OCI-LY7 (cell line): ENCODE measurements at regions not wholly inside any gene's neighbourhood (a gene's known extent, or its start where the extent isn't known, plus 50 kb on each side); places are given as distances from the start of the nearest gene placed in this dataset.

Experiments used
- BruUV-seq: library from RNA; stranded (reverse); fragments of 400-500 nt; replicated peaks from 2 replicates; lab custom pipeline; 2021; lab: Mats Ljungman, UMichigan
- CTCF ChIA-PET: fragments of 300-600 bp; sonication (Branson Sonifier 250); formaldehyde crosslinking; loops from one replicate; lab custom pipeline; 2022; ENCODE audit warnings: antibody characterized with exemption; ENCODE audit not compliant: unreplicated experiment; lab: Charles Lee
- POLR2A ChIA-PET: fragments of 300-600 bp; sonication (Branson Sonifier 250); formaldehyde crosslinking; loops from one replicate; lab custom pipeline; 2022; ENCODE audit warnings: antibody characterized with exemption; lab: Charles Lee
- DNase-seq: peaks from one replicate; pipeline ENCODE4 v3.0.0-alpha.2; 2015; ENCODE audit warnings: low spot score
- H2AFZ ChIP-seq: fragments of 200-600 bp; sonication (generic), shearing (Covaris generic); 2 replicates; pipeline ENCODE4 v1.6.1; 2014; ENCODE audit warnings: mild to moderate bottlenecking, antibody characterized with exemption, low read length, moderate library complexity
- H3K27ac ChIP-seq: fragments of 200-600 bp; sonication (generic); 2 replicates; pipeline ENCODE4 v1.5.1; 2014; ENCODE audit warnings: mixed run types, low read depth, mild to moderate bottlenecking, moderate library complexity, low read length, inconsistent platforms; ENCODE audit not compliant: poor library complexity, severe bottlenecking
- H3K36me3 ChIP-seq: fragments of 200-600 bp; sonication (generic); 2 replicates; pipeline ENCODE4 v1.6.1; 2014; ENCODE audit warnings: mild to moderate bottlenecking, antibody characterized with exemption, low read length, moderate library complexity, mixed read lengths; ENCODE audit not compliant: insufficient read depth
- H3K4me1 ChIP-seq: fragments of 200-600 bp; sonication (generic); 2 replicates; pipeline ENCODE4 v1.5.1; 2014; ENCODE audit warnings: mild to moderate bottlenecking, low read length; ENCODE audit not compliant: insufficient read depth, poor library complexity, severe bottlenecking
- H3K4me2 ChIP-seq: fragments of 200-600 bp; sonication (generic); 2 replicates; pipeline ENCODE4 v1.6.1; 2014; ENCODE audit warnings: mild to moderate bottlenecking, low read length
- H3K4me3 ChIP-seq: fragments of 200-600 bp; sonication (generic); 2 replicates; pipeline ENCODE4 v1.5.1; 2014; ENCODE audit warnings: mild to moderate bottlenecking, low read depth, low read length; ENCODE audit not compliant: poor library complexity, severe bottlenecking
- H3K79me2 ChIP-seq: fragments of 200-600 bp; sonication (generic); 2 replicates; pipeline ENCODE4 v1.6.1; 2016; ENCODE audit warnings: low read depth, mild to moderate bottlenecking, low read length, moderate library complexity, mixed read lengths; ENCODE audit not compliant: insufficient read depth
- H3K9me2 ChIP-seq: fragments of 200-600 bp; sonication (generic); 2 replicates; pipeline ENCODE4 v1.6.1; 2016; ENCODE audit warnings: mild to moderate bottlenecking, low read length, mixed read lengths; ENCODE audit not compliant: insufficient read depth
- H3K9me3 ChIP-seq: fragments of 200-600 bp; sonication (generic); 2 replicates; pipeline ENCODE4 v1.6.1; 2014; ENCODE audit warnings: mild to moderate bottlenecking, mixed run types, low read length, mixed read lengths
- H4K20me1 ChIP-seq: fragments of 200-600 bp; sonication (generic); 2 replicates; pipeline ENCODE4 v1.6.1; 2014; ENCODE audit warnings: mild to moderate bottlenecking, antibody characterized with exemption, low read length, moderate library complexity, mixed read lengths; ENCODE audit not compliant: insufficient read depth
- CTCF ChIP-seq: fragments of 200-600 bp; sonication (generic); conservative IDR thresholded peaks from 2 replicates; pipeline ENCODE4 v1.5.1; 2014; ENCODE audit warnings: mild to moderate bottlenecking, antibody characterized with exemption, low read length, moderate library complexity, mixed read lengths
- EZH2phosphoT487 ChIP-seq: fragments of 200-600 bp; sonication (generic); IDR thresholded peaks from 2 replicates; pipeline ENCODE4 v1.6.1; 2018; ENCODE audit warnings: low read depth, borderline replicate concordance, mild to moderate bottlenecking, mixed run types, antibody characterized with exemption, low read length, moderate library complexity, mixed read lengths
- intact Hi-C: fragments of 100-400 bp; cut with micrococcal nuclease; formaldehyde crosslinking; loops from one replicate; pipeline ENCODE4 v1.10.0; 2022; ENCODE audit not compliant: unreplicated experiment

GRCh38 chr5:97820138-97820537, 637.1 kb upstream of the RIOK2 start:
- H3K4me1 ChIP-seq = no peaks in the 10 kb centered on the region
- no peak overlapping the region for H3K4me2 ChIP-seq
- POLR2A ChIA-PET = no interaction called here
- intact Hi-C loops = no loop called here
- H3K4me3 ChIP-seq = no peak overlapping the region
- H3K9me3 ChIP-seq = no peaks in the 10 kb centered on the region
- H4K20me1 ChIP-seq = no peaks in the 10 kb centered on the region
- CTCF ChIA-PET = no interaction called here
- TF ChIP-seq CTCF = no peak
- no peak for TF ChIP-seq EZH2phosphoT487
- DNase-seq = no peak
- BruUV-seq = no TSS peak
- no peaks in the 10 kb centered on the region for H3K36me3 ChIP-seq
- no peak overlapping the region for H3K27ac ChIP-seq
- H3K79me2 ChIP-seq = no peaks in the 10 kb centered on the region
- no peaks in the 10 kb centered on the region for H3K9me2 ChIP-seq
- no peak overlapping the region for H2AFZ ChIP-seq

GRCh38 chr5:97832645-97833296, 649.7 kb upstream of the RIOK2 start:
- no peaks in the 10 kb centered on the region for H3K4me1 ChIP-seq
- intact Hi-C loops = no loop called here
- BruUV-seq = no TSS peak
- no peak overlapping the region for H3K4me3 ChIP-seq
- no peak for DNase-seq
- H3K79me2 ChIP-seq = no peaks in the 10 kb centered on the region
- no peaks in the 10 kb centered on the region for H3K9me3 ChIP-seq
- no peak overlapping the region for H3K27ac ChIP-seq
- no peak overlapping the region for H3K4me2 ChIP-seq
- no peaks in the 10 kb centered on the region for H3K36me3 ChIP-seq
- no peaks in the 10 kb centered on the region for H3K9me2 ChIP-seq
- H2AFZ ChIP-seq = no peak overlapping the region
- ChIA-PET CTCF (no interaction called here), POLR2A (no interaction called here)
- TF ChIP-seq EZH2phosphoT487 (no peak), CTCF (no peak)
- H4K20me1 ChIP-seq = no peaks in the 10 kb centered on the region

- Histone ChIP-seq H3K36me3 (no peaks in the 10 kb centered on the region), H3K9me2 (no peaks in the 10 kb centered on the region), H3K9me3 (no peaks in the 10 kb centered on the region), H3K79me2 (no peaks in the 10 kb centered on the region), H3K4me3 (no peak overlapping the region), H4K20me1 (no peaks in the 10 kb centered on the region), H3K4me2 (no peak overlapping the region), H3K27ac (no peak overlapping the region), H3K4me1 (no peaks in the 10 kb centered on the region), H2AFZ (no peak overlapping the region)
- POLR2A ChIA-PET = no interaction called here
- intact Hi-C loops = no loop called here
- no TSS peak for BruUV-seq
- CTCF ChIA-PET = no interaction called here
- TF ChIP-seq EZH2phosphoT487 (no peak), CTCF (no peak)
- no peak for DNase-seq
These were observed 651.5 kb upstream of the RIOK2 start for GRCh38 chr5:97834561-97834960.
